ENCODE measurements at regions not wholly inside any gene's neighbourhood (a gene's known extent, or its start where the extent isn't known, plus 50 kb on each side); places are given as distances from the start of the nearest gene placed in this dataset.

DNA sequence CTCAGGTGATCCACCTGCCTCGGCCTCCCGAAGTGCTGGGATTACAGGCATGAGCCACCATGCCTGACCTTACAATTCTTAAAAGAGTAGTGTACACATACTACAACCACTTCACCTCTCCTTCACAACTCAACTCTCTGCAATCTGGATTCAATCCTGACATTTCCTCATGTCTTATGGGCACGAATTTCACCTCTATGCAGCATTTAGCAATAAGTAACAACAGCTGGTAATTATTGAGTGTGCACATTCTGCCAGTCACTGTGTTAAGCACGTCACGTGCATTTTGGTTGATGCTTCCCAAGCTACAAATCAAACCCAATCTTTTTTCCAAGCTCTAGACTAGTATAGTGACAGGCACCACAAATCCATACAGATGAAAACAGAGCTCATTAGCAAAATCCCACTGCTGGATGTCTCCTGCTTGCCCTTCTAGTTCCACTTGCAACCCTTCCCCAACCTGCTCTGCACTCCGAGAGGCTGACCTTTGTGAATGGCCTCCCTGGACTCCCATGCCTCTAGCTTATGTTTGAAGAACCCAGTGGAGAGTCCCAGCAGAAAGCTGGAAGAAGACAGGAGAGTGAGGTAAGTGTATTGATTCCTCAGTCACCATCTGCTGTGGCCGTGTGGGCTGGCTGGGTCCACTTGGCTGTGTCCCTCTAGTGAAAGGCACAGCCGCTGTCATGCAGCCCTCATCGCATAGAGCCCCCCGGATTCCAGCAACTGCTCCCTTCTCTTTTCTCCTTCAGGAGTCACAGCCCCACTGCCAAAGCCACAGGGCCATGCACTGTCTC, 176.5 kb downstream of the MEX3B start:
- TF ChIP-seq CTCF (IDR thresholded peaks at IDR 0.05): no peak
- Histone ChIP-seq H3K4me3 (no peak overlapping the region), H3K4me1 (no peaks in the 10 kb centered on the region), H3K27me3 (peaks cover 0 to 11% (median 0%) of the 10 kb centered on the region in 7 donors), H3K9me3 (no peaks in the 10 kb centered on the region), H3K27ac (no peak overlapping the region), H3K36me3 (no peaks in the 10 kb centered on the region)
- DNase-seq (no peak), ATAC-seq (no peak)
- WGBS, 2 donors: 90% methylated on average over 10 of the region's 10 CpGs
- intact Hi-C loops (cut with DNase I): no loop called here

- Histone ChIP-seq H3K4me1 (no peaks in the 10 kb centered on the region), H3K27ac (no peak overlapping the region), H3K27me3 (peaks cover 0 to 11% (median 0%) of the 10 kb centered on the region in 7 donors), H3K36me3 (no peaks in the 10 kb centered on the region), H3K4me3 (no peak overlapping the region), H3K9me3 (no peaks in the 10 kb centered on the region)
- intact Hi-C loops (cut with DNase I): no loop called here
- no peak for DNase-seq
- TF ChIP-seq CTCF (IDR thresholded peaks at IDR 0.05): no peak
- 89 to 93% methylated on average over 11 of the region's 11 CpGs for WGBS, 2 donors
- no peak for ATAC-seq
Observed at GRCh38 chr15:81865850-81866537, 179.8 kb downstream of the MEX3B start.

GRCh38 chr15:81863162-81863561, 182.7 kb downstream of the MEX3B start:
- intact Hi-C loops (cut with DNase I): no loop called here
- ATAC-seq: no peak
- H3K9me3 ChIP-seq: no peaks in the 10 kb centered on the region
- DNase-seq: no peak
- H3K27ac ChIP-seq: no peak overlapping the region
- no peak overlapping the region for H3K4me3 ChIP-seq
- peaks cover 0 to under 1% (median 0%) of the 10 kb centered on the region in 7 donors for H3K27me3 ChIP-seq
- no peaks in the 10 kb centered on the region for H3K4me1 ChIP-seq
- no peaks in the 10 kb centered on the region for H3K36me3 ChIP-seq
- no peak for TF ChIP-seq CTCF (IDR thresholded peaks at IDR 0.05)
- 61 to 81% methylated on average over 2 of the region's 2 CpGs for WGBS, 2 donors

- no peaks in the 10 kb centered on the region for H3K4me1 ChIP-seq
- no peak overlapping the region for H3K27ac ChIP-seq
- intact Hi-C loops (cut with DNase I): no loop called here
- H3K4me3 ChIP-seq: no peak overlapping the region
- no peaks in the 10 kb centered on the region for H3K27me3 ChIP-seq
- no peak for DNase-seq
- H3K9me3 ChIP-seq: no peaks in the 10 kb centered on the region
- 87 to 90% methylated on average over 9 of the region's 9 CpGs for WGBS, 2 donors
- TF ChIP-seq CTCF (IDR thresholded peaks at IDR 0.05): no peak
- no peak for ATAC-seq
- no peaks in the 10 kb centered on the region for H3K36me3 ChIP-seq
Observed at GRCh38 chr15:81859737-81860516, 185.9 kb downstream of the MEX3B start.
